Endothelial cell of umbilical vein (primary cell): ENCODE measurements at regions not wholly inside any gene's neighbourhood (a gene's known extent, or its start where the extent isn't known, plus 50 kb on each side); places are given as distances from the start of the nearest gene placed in this dataset.

Source experiments
- BruUV-seq: library from RNA; stranded (reverse); fragments of 400-500 nt; replicated peaks from 2 replicates; lab custom pipeline; 2021; lab: Mats Ljungman, UMichigan
- CTCF ChIA-PET: fragments of 300-600, 350-600 bp; sonication (Branson Sonifier 250); formaldehyde crosslinking; loops from one replicate; lab custom pipeline; 2021; ENCODE audit warnings: antibody characterized with exemption, inconsistent platforms; lab: Charles Lee
- POLR2A ChIA-PET: fragments of 300-600, 350-600 bp; sonication (Branson Sonifier 250); formaldehyde crosslinking; loops from one replicate; lab custom pipeline; 2021; ENCODE audit warnings: antibody characterized with exemption, inconsistent platforms; lab: Charles Lee
- DNase-seq: peaks from one replicate; pipeline ENCODE4 v3.0.0-alpha.2; 2011; ENCODE audit warnings: low read depth, low spot score
- FAIRE-seq: peaks from 2 replicates; lab custom pipeline; 2011; peaks lifted over from hg19 to GRCh38; lab: Jason Lieb, UNC
- H2AFZ ChIP-seq: 2 replicates; pipeline ENCODE4 v1.6.0; 2012; ENCODE audit warnings: low read depth, low read length, control low read depth, inconsistent platforms
- H3K27ac ChIP-seq: 2 replicates; pipeline ENCODE4 v1.5.1; 2011; ENCODE audit warnings: low read depth, mild to moderate bottlenecking, control low read depth, low read length, moderate library complexity; ENCODE audit not compliant: insufficient read depth
- H3K27me3 ChIP-seq, 2 experiments: 2 replicates each; pipeline versions ENCODE4 v1.6.0 to v1.6.1; 2011; ENCODE audit warnings: low read length in 2 of 2, mixed read lengths in 1 of 2; ENCODE audit not compliant: control insufficient read depth in 2 of 2, insufficient read depth in 2 of 2
- H3K36me3 ChIP-seq, 2 experiments: 2 replicates in 1 of 2; 3 replicates in 1 of 2; pipeline ENCODE4 v1.5.1; 2011; ENCODE audit warnings: low read length in 2 of 2, mild to moderate bottlenecking in 1 of 2, moderate library complexity in 1 of 2; ENCODE audit not compliant: control insufficient read depth in 2 of 2, insufficient read depth in 2 of 2; ENCODE audit errors: extremely low read depth in 1 of 2
- H3K4me1 ChIP-seq: 3 replicates; pipeline ENCODE4 v1.5.1; 2011; ENCODE audit warnings: mild to moderate bottlenecking, low read length; ENCODE audit not compliant: control insufficient read depth, insufficient read depth; ENCODE audit errors: extremely low read depth
- H3K4me2 ChIP-seq: 2 replicates; pipeline ENCODE4 v1.6.1; 2011; ENCODE audit warnings: low read length, control low read depth, mixed read lengths; ENCODE audit not compliant: insufficient read depth
- H3K4me3 ChIP-seq, 3 experiments: fragments of 200-600 bp in 1 of 3; sonication (generic), shearing (Covaris generic) in 1 of 3; replicated peaks in 1 of 3; 2 replicates each; pipeline ENCODE4 v1.5.1; 2011 to 2016; ENCODE audit warnings: control low read depth in 3 of 3, low read length in 3 of 3, mild to moderate bottlenecking in 2 of 3, inconsistent platforms in 1 of 3, low read depth in 1 of 3, moderate library complexity in 1 of 3; ENCODE audit not compliant: insufficient read depth in 1 of 3
- H3K79me2 ChIP-seq: 2 replicates; pipeline ENCODE4 v1.6.0; 2012; ENCODE audit warnings: low read length, inconsistent platforms; ENCODE audit not compliant: control insufficient read depth, insufficient read depth
- H3K9ac ChIP-seq: replicated peaks from 2 replicates; pipeline ENCODE3; 2011; ENCODE audit warnings: low read length, control low read depth; ENCODE audit not compliant: insufficient read depth; ENCODE audit errors: extremely low read depth
- H3K9me1 ChIP-seq: replicated peaks from 3 replicates; pipeline ENCODE4 v1.6.0; 2011; ENCODE audit warnings: mild to moderate bottlenecking, low read length; ENCODE audit not compliant: control insufficient read depth, insufficient read depth; ENCODE audit errors: extremely low read depth
- H3K9me3 ChIP-seq: replicated peaks from 2 replicates; pipeline ENCODE4 v1.5.1; 2012; ENCODE audit warnings: low read length, inconsistent platforms; ENCODE audit not compliant: control insufficient read depth, insufficient read depth
- H4K20me1 ChIP-seq: replicated peaks from 2 replicates; pipeline ENCODE3; 2011; ENCODE audit warnings: mild to moderate bottlenecking, low read length; ENCODE audit not compliant: control insufficient read depth, insufficient read depth; ENCODE audit errors: extremely low read depth
- EZH2 ChIP-seq: IDR thresholded peaks from 2 replicates; pipeline ENCODE4 v1.6.1; 2012; ENCODE audit warnings: borderline replicate concordance, low read depth, mild to moderate bottlenecking, moderate library complexity, low read length, inconsistent platforms; ENCODE audit not compliant: severe bottlenecking
- GATA2 ChIP-seq: IDR thresholded peaks from 2 replicates; pipeline ENCODE4 v1.7.0; 2011; ENCODE audit warnings: low read depth, mild to moderate bottlenecking, moderate library complexity, mixed read lengths, low read length; ENCODE audit not compliant: insufficient read length, insufficient read depth
- POLR2A ChIP-seq: IDR thresholded peaks from 2 replicates; pipeline ENCODE4 v1.6.1; 2012; ENCODE audit warnings: low read depth, mild to moderate bottlenecking, control low read depth, low read length
- dilution Hi-C: fragments of 300-500 bp; cut with MboI; formaldehyde crosslinking; loops from one replicate; pipeline ENCODE4 v1.15.0; 2019; ENCODE audit warnings: low sequenced_read_pairs; ENCODE audit not compliant: extremely low pct_ligation_motif_present
- intact Hi-C: fragments of 100-400 bp; cut with micrococcal nuclease; formaldehyde crosslinking; loops from one replicate; pipeline ENCODE4 v1.10.0; 2022
- TF ChIP-seq, protein P1 (sequence below): IDR thresholded peaks from 2 replicates; pipeline ENCODE4 v1.6.1; 2011; ENCODE audit not compliant: insufficient read depth, insufficient read length
- TF ChIP-seq, protein P2 (sequence below), 2 donors: IDR thresholded peaks; 1 replicate in 1 of 2; 2 replicates in 1 of 2; pipeline ENCODE4 v1.5.1; 2011; ENCODE audit warnings: low read length in 2 of 2, mild to moderate bottlenecking in 2 of 2, moderate library complexity in 2 of 2, control low read depth in 1 of 2, inconsistent platforms in 1 of 2, low read depth in 1 of 2; ENCODE audit not compliant: insufficient read depth in 1 of 2; ENCODE audit errors: extremely low read depth in 1 of 2

DNA sequence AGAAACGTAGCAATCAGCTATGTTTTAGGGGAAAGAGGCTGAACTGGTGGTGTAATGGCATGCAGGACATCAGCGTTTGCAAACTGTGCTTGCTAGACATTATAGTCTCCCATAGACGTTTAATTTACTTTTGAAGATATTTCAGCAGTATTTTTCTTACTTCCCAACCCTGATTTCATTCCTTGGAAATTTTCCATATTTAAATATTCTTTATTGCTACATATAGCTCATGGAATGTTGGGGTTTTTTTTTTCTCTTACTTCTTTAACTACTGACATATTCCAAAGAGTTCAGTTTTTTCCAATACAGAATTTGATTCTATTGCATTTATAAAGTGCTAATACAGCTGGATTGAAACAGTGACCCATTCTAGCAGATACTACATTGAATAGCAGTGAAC is 694.4 kb upstream of the CITED2 start:
- CTCF ChIA-PET: interaction anchor here (1.3 kb wide), 1 partner anchor 16 kb away, joined by 3 read pairs; no protein-coding TSS in a partner anchor
- POLR2A ChIA-PET: no interaction called here
- no peaks in the 10 kb centered on the region for H3K9me1 ChIP-seq
- no peaks in the 10 kb centered on the region for H3K36me3 ChIP-seq
- H3K4me2 ChIP-seq: no peak overlapping the region
- no peak for TF ChIP-seq POLR2A
- H3K9ac ChIP-seq: no peak overlapping the region
- H3K9me3 ChIP-seq: no peaks in the 10 kb centered on the region
- H3K27ac ChIP-seq: no peak overlapping the region
- no peak overlapping the region for H3K4me3 ChIP-seq
- FAIRE-seq (no peak), DNase-seq (no peak)
- peaks cover 24% of the 10 kb centered on the region for H3K4me1 ChIP-seq
- no peak overlapping the region for H2AFZ ChIP-seq
- BruUV-seq: no TSS peak
- no peaks in the 10 kb centered on the region for H3K27me3 ChIP-seq
- H4K20me1 ChIP-seq: no peaks in the 10 kb centered on the region
- dilution Hi-C loops (no loop called here), intact Hi-C loops (no loop called here)
- H3K79me2 ChIP-seq: no peaks in the 10 kb centered on the region

DNA sequence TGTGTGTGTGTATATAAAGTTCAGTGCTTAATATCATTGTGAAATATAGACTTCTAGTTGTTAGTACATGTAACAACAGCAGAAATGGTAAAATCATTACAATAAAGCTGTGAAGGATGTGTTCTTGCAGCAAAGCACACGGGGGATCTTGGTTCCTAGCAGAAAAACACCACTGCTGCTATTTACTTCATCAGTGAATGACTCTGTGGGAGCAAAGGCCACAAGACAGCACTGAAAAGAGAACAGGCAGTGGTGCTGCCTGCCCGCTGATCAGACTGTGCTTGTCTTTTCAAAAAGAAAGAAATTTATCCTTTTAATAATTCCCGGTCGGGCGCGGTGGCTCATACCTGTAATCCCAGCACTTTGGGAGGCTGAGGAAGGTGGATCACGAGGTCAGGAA is 689.9 kb upstream of the CITED2 start:
- no TSS peak for BruUV-seq
- ChIA-PET CTCF (interaction anchor here (3.4 kb wide), 1 partner anchor 12 kb away, joined by 16 read pairs; no protein-coding TSS in a partner anchor), POLR2A (no interaction called here)
- no peak overlapping the region for H3K4me2 ChIP-seq
- no peak overlapping the region for H3K9ac ChIP-seq
- no peaks in the 10 kb centered on the region for H3K9me3 ChIP-seq
- H3K4me3 ChIP-seq: no peak overlapping the region
- FAIRE-seq (no peak), DNase-seq (no peak)
- intact Hi-C loops (no loop called here), dilution Hi-C loops (no loop called here)
- TF ChIP-seq, protein P1, sequence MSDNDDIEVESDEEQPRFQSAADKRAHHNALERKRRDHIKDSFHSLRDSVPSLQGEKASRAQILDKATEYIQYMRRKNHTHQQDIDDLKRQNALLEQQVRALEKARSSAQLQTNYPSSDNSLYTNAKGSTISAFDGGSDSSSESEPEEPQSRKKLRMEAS: no peak
- TF ChIP-seq EZH2 (no peak), GATA2 (no peak), POLR2A (no peak)
- TF ChIP-seq, protein P2, sequence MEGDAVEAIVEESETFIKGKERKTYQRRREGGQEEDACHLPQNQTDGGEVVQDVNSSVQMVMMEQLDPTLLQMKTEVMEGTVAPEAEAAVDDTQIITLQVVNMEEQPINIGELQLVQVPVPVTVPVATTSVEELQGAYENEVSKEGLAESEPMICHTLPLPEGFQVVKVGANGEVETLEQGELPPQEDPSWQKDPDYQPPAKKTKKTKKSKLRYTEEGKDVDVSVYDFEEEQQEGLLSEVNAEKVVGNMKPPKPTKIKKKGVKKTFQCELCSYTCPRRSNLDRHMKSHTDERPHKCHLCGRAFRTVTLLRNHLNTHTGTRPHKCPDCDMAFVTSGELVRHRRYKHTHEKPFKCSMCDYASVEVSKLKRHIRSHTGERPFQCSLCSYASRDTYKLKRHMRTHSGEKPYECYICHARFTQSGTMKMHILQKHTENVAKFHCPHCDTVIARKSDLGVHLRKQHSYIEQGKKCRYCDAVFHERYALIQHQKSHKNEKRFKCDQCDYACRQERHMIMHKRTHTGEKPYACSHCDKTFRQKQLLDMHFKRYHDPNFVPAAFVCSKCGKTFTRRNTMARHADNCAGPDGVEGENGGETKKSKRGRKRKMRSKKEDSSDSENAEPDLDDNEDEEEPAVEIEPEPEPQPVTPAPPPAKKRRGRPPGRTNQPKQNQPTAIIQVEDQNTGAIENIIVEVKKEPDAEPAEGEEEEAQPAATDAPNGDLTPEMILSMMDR (IDR thresholded peaks at IDR 0.05; ENCODE audit: extremely low read depth in 1 of 2, insufficient read depth in 1 of 2, low read depth in 1 of 2, low read length in 2 of 2): no peak
- H3K27me3 ChIP-seq: no peaks in the 10 kb centered on the region
- H3K79me2 ChIP-seq: no peaks in the 10 kb centered on the region
- no peak overlapping the region for H2AFZ ChIP-seq
- H3K4me1 ChIP-seq: peaks cover 7% of the 10 kb centered on the region
- no peaks in the 10 kb centered on the region for H4K20me1 ChIP-seq
- H3K36me3 ChIP-seq: no peaks in the 10 kb centered on the region
- no peak overlapping the region for H3K27ac ChIP-seq
- no peaks in the 10 kb centered on the region for H3K9me1 ChIP-seq
